PC-3 (cell line): ENCODE measurements at regions not wholly inside any gene's neighbourhood (a gene's known extent, or its start where the extent isn't known, plus 50 kb on each side); places are given as distances from the start of the nearest gene placed in this dataset.

ENCODE experiments used
- ATAC-seq: fragments of 200-7000 bp; cut with Tn5 transposase; 2 replicates; pipeline ENCODE4 v1.9.1; 2020; ENCODE audit warnings: mild to moderate bottlenecking, moderate library complexity
- BruUV-seq: library from RNA; stranded (reverse); fragments of 400-500 nt; replicated peaks from 2 replicates; lab custom pipeline; 2021; lab: Mats Ljungman, UMichigan
- CTCF ChIA-PET: fragments of 300-600 bp; sonication (Branson Sonifier 250); formaldehyde crosslinking; loops from one replicate; lab custom pipeline; 2022; ENCODE audit warnings: antibody characterized with exemption; lab: Charles Lee
- POLR2A ChIA-PET: fragments of 300-600 bp; sonication (Branson Sonifier 250); formaldehyde crosslinking; loops from one replicate; lab custom pipeline; 2022; ENCODE audit warnings: antibody characterized with exemption; ENCODE audit not compliant: unreplicated experiment; lab: Charles Lee
- DNase-seq: peaks from one replicate; pipeline ENCODE4 v3.0.0-alpha.2; 2015
- H2AFZ ChIP-seq: fragments of 300-600 bp; sonication (generic); 2 replicates; pipeline ENCODE4 v1.6.0; 2016; ENCODE audit warnings: antibody characterized with exemption, low read length
- H3F3A ChIP-seq: fragments of 300-600 bp; sonication (generic); one replicate; pipeline ENCODE4 v1.6.0; 2017; ENCODE audit warnings: antibody characterized with exemption, low read length, control low read depth, mild to moderate bottlenecking; ENCODE audit not compliant: unreplicated experiment
- H3K27ac ChIP-seq: fragments of 300-600 bp; sonication (generic); 2 replicates; pipeline ENCODE4 v1.5.1; 2016; ENCODE audit warnings: mild to moderate bottlenecking, low read length
- H3K27me3 ChIP-seq: fragments of 300-600 bp; sonication (generic); 2 replicates; pipeline ENCODE4 v1.6.1; 2016; ENCODE audit warnings: low read length, mixed read lengths
- H3K36me3 ChIP-seq: fragments of 300-600 bp; sonication (generic); 2 replicates; pipeline ENCODE4 v1.6.1; 2016; ENCODE audit warnings: low read depth, mixed run types, low read length, mixed read lengths
- H3K4me1 ChIP-seq: fragments of 300-600 bp; sonication (generic); 2 replicates; pipeline ENCODE4 v1.5.1; 2016; ENCODE audit warnings: low read length; ENCODE audit not compliant: insufficient read depth
- H3K4me2 ChIP-seq: fragments of 300-600 bp; sonication (generic); 2 replicates; pipeline ENCODE4 v1.6.0; 2016; ENCODE audit warnings: low read length
- H3K4me3 ChIP-seq: fragments of 300-600 bp; sonication (generic); 2 replicates; pipeline ENCODE4 v1.5.1; 2016; ENCODE audit warnings: mild to moderate bottlenecking, low read length, mixed read lengths
- H3K79me2 ChIP-seq: fragments of 300-600 bp; sonication (generic); 2 replicates; pipeline ENCODE4 v1.6.1; 2017; ENCODE audit warnings: low read length, mixed read lengths
- H3K9ac ChIP-seq: fragments of 300-600 bp; sonication (generic); 2 replicates; pipeline ENCODE4 v1.6.0; 2016; ENCODE audit warnings: mild to moderate bottlenecking, low read length
- H3K9me2 ChIP-seq: fragments of 300-600 bp; sonication (generic); replicated peaks from 2 replicates; pipeline ENCODE4 v1.6.1; 2016; ENCODE audit warnings: mixed run types, low read length, mixed read lengths
- H3K9me3 ChIP-seq: fragments of 300-600 bp; sonication (generic); 2 replicates; pipeline ENCODE4 v1.6.1; 2016; ENCODE audit warnings: low read length, mixed read lengths
- H4K20me1 ChIP-seq: fragments of 300-600 bp; sonication (generic); 2 replicates; pipeline ENCODE4 v1.6.1; 2016; ENCODE audit warnings: low read length, mixed read lengths
- CTCF ChIP-seq: fragments of 300-600 bp; sonication (generic); conservative IDR thresholded peaks from 2 replicates; pipeline ENCODE4 v1.5.1; 2017; ENCODE audit warnings: antibody characterized with exemption, low read depth, mild to moderate bottlenecking, low read length
- EZH2 ChIP-seq: fragments of 300-600 bp; sonication (generic); IDR thresholded peaks from one replicate; pipeline ENCODE4 v1.6.1; 2017; ENCODE audit warnings: antibody characterized with exemption, mild to moderate bottlenecking, low read length; ENCODE audit not compliant: unreplicated experiment
- EZH2phosphoT487 ChIP-seq: fragments of 300-600 bp; sonication (generic); IDR thresholded peaks from 2 replicates; pipeline ENCODE4 v1.6.1; 2018; ENCODE audit warnings: mild to moderate bottlenecking, antibody characterized with exemption, low read length, borderline replicate concordance
- intact Hi-C: fragments of 100-400 bp; cut with micrococcal nuclease; formaldehyde crosslinking; loops from 2 replicates; pipeline ENCODE4 v1.9.0; 2023

GRCh38 chr4:27467351-27467750 lies 606.7 kb downstream of the STIM2 start:
- TF ChIP-seq CTCF (no peak), EZH2phosphoT487 (no peak)
- no peak overlapping the region for H3K4me2 ChIP-seq
- H3K27ac ChIP-seq, result no peak overlapping the region
- H3K4me3 ChIP-seq, result no peak overlapping the region
- H4K20me1 ChIP-seq, result no peaks in the 10 kb centered on the region
- no peaks in the 10 kb centered on the region for H3K36me3 ChIP-seq
- H3K27me3 ChIP-seq, result no peaks in the 10 kb centered on the region
- H3K9me2 ChIP-seq, result no peaks in the 10 kb centered on the region
- no TSS peak for BruUV-seq
- POLR2A ChIA-PET, result no interaction called here
- no peak overlapping the region for H2AFZ ChIP-seq
- no peak for ATAC-seq
- no peak for DNase-seq
- H3K9ac ChIP-seq, result no peak overlapping the region
- H3F3A ChIP-seq, result no peaks in the 10 kb centered on the region
- CTCF ChIA-PET, result no interaction called here
- H3K79me2 ChIP-seq, result no peaks in the 10 kb centered on the region
- no peaks in the 10 kb centered on the region for H3K9me3 ChIP-seq
- intact Hi-C loops, result no loop called here
- peaks cover 14% of the 10 kb centered on the region for H3K4me1 ChIP-seq

- H2AFZ ChIP-seq, result no peak overlapping the region
- ATAC-seq (no peak), DNase-seq (no peak)
- POLR2A ChIA-PET, result no interaction called here
- BruUV-seq, result no TSS peak
- peaks cover 7% of the 10 kb centered on the region; the same call in 1 of the 2 replicates for H3K4me1 ChIP-seq
- H3K9me2 ChIP-seq, result no peaks in the 10 kb centered on the region
- no peaks in the 10 kb centered on the region for H3K36me3 ChIP-seq
- no peak overlapping the region for H3K27ac ChIP-seq
- TF ChIP-seq CTCF (no peak), EZH2phosphoT487 (no peak), EZH2 (no peak)
- no peak overlapping the region for H3K4me3 ChIP-seq
- H3K79me2 ChIP-seq, result no peaks in the 10 kb centered on the region
- H3K9ac ChIP-seq, result no peak overlapping the region
- H3F3A ChIP-seq, result no peaks in the 10 kb centered on the region
- intact Hi-C loops, result no loop called here
- H4K20me1 ChIP-seq, result no peaks in the 10 kb centered on the region
- H3K27me3 ChIP-seq, result no peaks in the 10 kb centered on the region
- CTCF ChIA-PET, result no interaction called here
- H3K9me3 ChIP-seq, result no peaks in the 10 kb centered on the region
- H3K4me2 ChIP-seq, result no peak overlapping the region
These were observed 611.7 kb downstream of the STIM2 start for GRCh38 chr4:27472364-27472763.

GRCh38 chr4:27474691-27475090 lies 614.0 kb downstream of the STIM2 start:
- no peak overlapping the region for H2AFZ ChIP-seq
- H3K79me2 ChIP-seq, result no peaks in the 10 kb centered on the region
- no peak for TF ChIP-seq EZH2phosphoT487
- no peak for TF ChIP-seq CTCF
- no peak for TF ChIP-seq EZH2
- H3K27me3 ChIP-seq, result no peaks in the 10 kb centered on the region
- BruUV-seq, result no TSS peak
- POLR2A ChIA-PET, result no interaction called here
- no peaks in the 10 kb centered on the region for H4K20me1 ChIP-seq
- no peaks in the 10 kb centered on the region for H3K36me3 ChIP-seq
- H3K4me3 ChIP-seq, result no peak overlapping the region
- H3K9ac ChIP-seq, result no peak overlapping the region
- no peaks in the 10 kb centered on the region for H3K9me3 ChIP-seq
- peak; percentile 48 for ATAC-seq
- CTCF ChIA-PET, result no interaction called here
- H3K9me2 ChIP-seq, result no peaks in the 10 kb centered on the region
- no peak overlapping the region for H3K27ac ChIP-seq
- peaks cover 7% of the 10 kb centered on the region; the same call in 1 of the 2 replicates for H3K4me1 ChIP-seq
- DNase-seq, result peak; percentile 58
- no peak overlapping the region for H3K4me2 ChIP-seq
- H3F3A ChIP-seq, result no peaks in the 10 kb centered on the region
- intact Hi-C loops, result no loop called here
